Activated naive CD8-positive, alpha-beta T cell treated with anti-CD3 and anti-CD28 coated beads, Interleukin-2, amount 50 U/mL, for 24 hours (primary cell): ENCODE measurements at regions not wholly inside any gene's neighbourhood (a gene's known extent, or its start where the extent isn't known, plus 50 kb on each side); places are given as distances from the start of the nearest gene placed in this dataset.
"Not testable (repeated sequence)": the region's sequence is repeated elsewhere in the genome, so short reads cannot be mapped to it uniquely, and the experiment has no call there.

Experiments
- ATAC-seq: fragments of 150-1000 bp; cut with Tn5 transposase; one replicate; pipeline ENCODE4 v1.10.0; 2021
- DNase-seq: peaks from one replicate; pipeline ENCODE4 v3.0.0; 2021
- H3K27ac Mint-ChIP-seq: one replicate; pipeline ENCODE4 v1.8.0; 2021; ENCODE audit warnings: mild to moderate bottlenecking, mixed read lengths
- H3K27me3 Mint-ChIP-seq: one replicate; pipeline ENCODE4 v1.8.0; 2021; ENCODE audit warnings: mixed read lengths
- H3K36me3 Mint-ChIP-seq: one replicate; pipeline ENCODE4 v1.8.0; 2021; ENCODE audit warnings: low read depth, mixed read lengths
- H3K4me1 Mint-ChIP-seq: one replicate; pipeline ENCODE4 v1.8.0; 2021; ENCODE audit warnings: mixed read lengths
- H3K4me3 Mint-ChIP-seq: one replicate; pipeline ENCODE4 v1.8.0; 2021; ENCODE audit warnings: mild to moderate bottlenecking, moderate library complexity, mixed read lengths
- H3K9me3 Mint-ChIP-seq: one replicate; pipeline ENCODE4 v1.8.0; 2021; ENCODE audit warnings: mixed read lengths

- H3K4me1 Mint-ChIP-seq, H3K27ac Mint-ChIP-seq, H3K4me3 Mint-ChIP-seq, H3K36me3 Mint-ChIP-seq, DNase-seq, ATAC-seq: not testable (repeated sequence)
- Mint-ChIP-seq H3K9me3 (peaks cover 34% of the 10 kb centered on the region), H3K27me3 (peaks cover 15% of the 10 kb centered on the region)
These were observed 102.8 kb upstream of the KCNMA1 start for GRCh38 chr10:77740396-77740795.

- no peak for ATAC-seq
- Mint-ChIP-seq H3K4me1 (no peaks in the 10 kb centered on the region), H3K9me3 (peaks cover 34% of the 10 kb centered on the region), H3K4me3 (no peak overlapping the region), H3K36me3 (peaks cover 3% of the 10 kb centered on the region), H3K27ac (no peak overlapping the region), H3K27me3 (peaks cover 15% of the 10 kb centered on the region)
- DNase-seq: no peak
These were observed 101.0 kb upstream of the KCNMA1 start for GRCh38 chr10:77738496-77739158.

GRCh38 chr10:77737608-77738007 lies 100.0 kb upstream of the KCNMA1 start:
- no peak for DNase-seq
- H3K36me3 Mint-ChIP-seq: peaks cover 3% of the 10 kb centered on the region
- H3K4me3 Mint-ChIP-seq: no peak overlapping the region
- peaks cover 34% of the 10 kb centered on the region for H3K9me3 Mint-ChIP-seq
- no peaks in the 10 kb centered on the region for H3K4me1 Mint-ChIP-seq
- H3K27me3 Mint-ChIP-seq: peaks cover 9% of the 10 kb centered on the region
- H3K27ac Mint-ChIP-seq: no peak overlapping the region
- no peak for ATAC-seq

- not testable (repeated sequence) for ATAC-seq, H3K36me3 Mint-ChIP-seq, H3K27ac Mint-ChIP-seq, H3K4me1 Mint-ChIP-seq, H3K4me3 Mint-ChIP-seq, DNase-seq, H3K27me3 Mint-ChIP-seq
- H3K9me3 Mint-ChIP-seq: peaks cover 26% of the 10 kb centered on the region
These were observed 97.5 kb upstream of the KCNMA1 start for GRCh38 chr10:77735136-77735535.

GRCh38 chr10:77732213-77733003 lies 94.8 kb upstream of the KCNMA1 start:
- Mint-ChIP-seq H3K36me3 (no peaks in the 10 kb centered on the region), H3K4me3 (no peak overlapping the region), H3K27me3 (peaks cover 9% of the 10 kb centered on the region), H3K27ac (no peak overlapping the region), H3K4me1 (no peaks in the 10 kb centered on the region), H3K9me3 (peaks cover 7% of the 10 kb centered on the region)
- no peak for DNase-seq
- ATAC-seq: no peak

GRCh38 chr10:77727481-77727880 lies 89.9 kb upstream of the KCNMA1 start:
- Mint-ChIP-seq H3K4me3 (no peak overlapping the region), H3K9me3 (peaks cover 3% of the 10 kb centered on the region), H3K36me3 (no peaks in the 10 kb centered on the region), H3K4me1 (no peaks in the 10 kb centered on the region), H3K27ac (no peak overlapping the region), H3K27me3 (peaks cover 9% of the 10 kb centered on the region)
- no peak for DNase-seq
- ATAC-seq: no peak

GRCh38 chr10:77726732-77727131 lies 89.1 kb upstream of the KCNMA1 start:
- DNase-seq (no peak), ATAC-seq (no peak)
- Mint-ChIP-seq H3K27me3 (peaks cover 9% of the 10 kb centered on the region), H3K4me3 (no peak overlapping the region), H3K4me1 (no peaks in the 10 kb centered on the region), H3K36me3 (no peaks in the 10 kb centered on the region), H3K9me3 (peaks cover 3% of the 10 kb centered on the region), H3K27ac (no peak overlapping the region)

- Mint-ChIP-seq H3K36me3 (no peaks in the 10 kb centered on the region), H3K27ac (no peak overlapping the region), H3K4me3 (no peak overlapping the region), H3K27me3 (peaks cover 9% of the 10 kb centered on the region), H3K9me3 (peaks cover 3% of the 10 kb centered on the region), H3K4me1 (no peaks in the 10 kb centered on the region)
- no peak for ATAC-seq
- no peak for DNase-seq
These were observed 88.7 kb upstream of the KCNMA1 start for GRCh38 chr10:77726301-77726700.

GRCh38 chr10:77724820-77725219 lies 87.2 kb upstream of the KCNMA1 start:
- H3K27me3 Mint-ChIP-seq: peaks cover 6% of the 10 kb centered on the region
- H3K4me3 Mint-ChIP-seq: no peak overlapping the region
- DNase-seq (no peak), ATAC-seq (no peak)
- no peaks in the 10 kb centered on the region for H3K36me3 Mint-ChIP-seq
- peaks cover 3% of the 10 kb centered on the region for H3K9me3 Mint-ChIP-seq
- no peaks in the 10 kb centered on the region for H3K4me1 Mint-ChIP-seq
- no peak overlapping the region for H3K27ac Mint-ChIP-seq

- Mint-ChIP-seq H3K27ac (no peak overlapping the region), H3K4me1 (peaks cover 2% of the 10 kb centered on the region), H3K36me3 (no peaks in the 10 kb centered on the region), H3K9me3 (peaks cover 3% of the 10 kb centered on the region), H3K4me3 (no peak overlapping the region), H3K27me3 (peaks cover 2% of the 10 kb centered on the region)
- no peak for DNase-seq
- ATAC-seq: no peak
These were observed 85.8 kb upstream of the KCNMA1 start for GRCh38 chr10:77723376-77723775.

GRCh38 chr10:77722956-77723355 lies 85.3 kb upstream of the KCNMA1 start:
- not testable (repeated sequence) for H3K9me3 Mint-ChIP-seq, H3K27ac Mint-ChIP-seq, H3K4me3 Mint-ChIP-seq, H3K4me1 Mint-ChIP-seq, H3K27me3 Mint-ChIP-seq, ATAC-seq, DNase-seq, H3K36me3 Mint-ChIP-seq

GRCh38 chr10:77721815-77722214 lies 84.2 kb upstream of the KCNMA1 start:
- no peaks in the 10 kb centered on the region for H3K27me3 Mint-ChIP-seq
- no peaks in the 10 kb centered on the region for H3K36me3 Mint-ChIP-seq
- ATAC-seq: no peak
- H3K9me3 Mint-ChIP-seq: peaks cover 3% of the 10 kb centered on the region
- no peak overlapping the region for H3K4me3 Mint-ChIP-seq
- DNase-seq: no peak
- peaks cover 2% of the 10 kb centered on the region for H3K4me1 Mint-ChIP-seq
- no peak overlapping the region for H3K27ac Mint-ChIP-seq

GRCh38 chr10:77718957-77719356 lies 81.3 kb upstream of the KCNMA1 start:
- Mint-ChIP-seq H3K4me3 (no peak overlapping the region), H3K27ac (no peak overlapping the region), H3K4me1 (peaks cover 2% of the 10 kb centered on the region), H3K9me3 (no peaks in the 10 kb centered on the region), H3K36me3 (no peaks in the 10 kb centered on the region), H3K27me3 (no peaks in the 10 kb centered on the region)
- no peak for DNase-seq
- ATAC-seq: no peak

GRCh38 chr10:77718312-77718711 lies 80.7 kb upstream of the KCNMA1 start:
- H3K4me3 Mint-ChIP-seq, H3K36me3 Mint-ChIP-seq, H3K4me1 Mint-ChIP-seq, H3K27ac Mint-ChIP-seq, DNase-seq, H3K27me3 Mint-ChIP-seq, ATAC-seq, H3K9me3 Mint-ChIP-seq: not testable (repeated sequence)

GRCh38 chr10:77717336-77717735 lies 79.7 kb upstream of the KCNMA1 start:
- H3K36me3 Mint-ChIP-seq: no peaks in the 10 kb centered on the region
- peaks cover 2% of the 10 kb centered on the region for H3K4me1 Mint-ChIP-seq
- no peak overlapping the region for H3K4me3 Mint-ChIP-seq
- H3K27ac Mint-ChIP-seq: no peak overlapping the region
- DNase-seq (no peak), ATAC-seq (no peak)
- no peaks in the 10 kb centered on the region for H3K9me3 Mint-ChIP-seq
- peaks cover 6% of the 10 kb centered on the region for H3K27me3 Mint-ChIP-seq
